ENCODE measurements at regions not wholly inside any gene's neighbourhood (a gene's known extent, or its start where the extent isn't known, plus 50 kb on each side); places are given as distances from the start of the nearest gene placed in this dataset.

- no peak for DNase-seq
Measured at GRCh38 chr11:110974731-110975130, 262.5 kb upstream of the ARHGAP20 start.

- DNase-seq: no peak
Measured at GRCh38 chr11:110973401-110973980, 261.3 kb upstream of the ARHGAP20 start.

GRCh38 chr11:110972640-110973039 lies 260.4 kb upstream of the ARHGAP20 start:
- no peak for DNase-seq

GRCh38 chr11:110972106-110972505 lies 259.9 kb upstream of the ARHGAP20 start:
- no peak for DNase-seq

GRCh38 chr11:110971140-110971539 lies 258.9 kb upstream of the ARHGAP20 start:
- no peak for DNase-seq

- DNase-seq: no peak
Measured at GRCh38 chr11:110968348-110969062, 256.3 kb upstream of the ARHGAP20 start.

GRCh38 chr11:110966131-110966530 lies 253.9 kb upstream of the ARHGAP20 start:
- DNase-seq: no peak

GRCh38 chr11:110962921-110963320 lies 250.7 kb upstream of the ARHGAP20 start:
- no peak for DNase-seq

GRCh38 chr11:110960167-110960566 lies 247.9 kb upstream of the ARHGAP20 start:
- no peak for DNase-seq

GRCh38 chr11:110958216-110958615 lies 246.0 kb upstream of the ARHGAP20 start:
- no peak for DNase-seq

- DNase-seq: no peak
Measured at GRCh38 chr11:110955776-110956175, 243.5 kb upstream of the ARHGAP20 start.

- DNase-seq: no peak
Measured at GRCh38 chr11:110951950-110952503, 239.8 kb upstream of the ARHGAP20 start.

GRCh38 chr11:110951037-110951949 lies 239.1 kb upstream of the ARHGAP20 start:
- no peak for DNase-seq

- no peak for DNase-seq
Measured at GRCh38 chr11:110948112-110948511, 235.9 kb upstream of the ARHGAP20 start.

GRCh38 chr11:110947096-110947495 lies 234.9 kb upstream of the ARHGAP20 start:
- no peak for DNase-seq

GRCh38 chr11:110939471-110939870 lies 227.2 kb upstream of the ARHGAP20 start:
- no peak for DNase-seq

- DNase-seq: no peak
Measured at GRCh38 chr11:110935018-110935640, 222.9 kb upstream of the ARHGAP20 start.

- no peak for DNase-seq
Measured at GRCh38 chr11:110929129-110929528, 216.9 kb upstream of the ARHGAP20 start.

- no peak for DNase-seq
Measured at GRCh38 chr11:110928391-110928790, 216.2 kb upstream of the ARHGAP20 start.

- no peak for DNase-seq
Measured at GRCh38 chr11:110921742-110922521, 209.7 kb upstream of the ARHGAP20 start.

GRCh38 chr11:110919241-110919922 lies 207.1 kb upstream of the ARHGAP20 start:
- no peak for DNase-seq

All from NCI-H2171 (cell line).